Hematopoietic multipotent progenitor cell treated with erythropoietin and hydrocortisone succinate and interleukin-3 and kit ligand, for 4 days (in vitro differentiated cells): ENCODE measurements at regions not wholly inside any gene's neighbourhood (a gene's known extent, or its start where the extent isn't known, plus 50 kb on each side); places are given as distances from the start of the nearest gene placed in this dataset.
"Not testable (repeated sequence)": the region's sequence is repeated elsewhere in the genome, so short reads cannot be mapped to it uniquely, and the experiment has no call there.

Experiments
- DNase-seq: peaks from one replicate; pipeline ENCODE4 v3.0.0-alpha.2; 2015

DNA sequence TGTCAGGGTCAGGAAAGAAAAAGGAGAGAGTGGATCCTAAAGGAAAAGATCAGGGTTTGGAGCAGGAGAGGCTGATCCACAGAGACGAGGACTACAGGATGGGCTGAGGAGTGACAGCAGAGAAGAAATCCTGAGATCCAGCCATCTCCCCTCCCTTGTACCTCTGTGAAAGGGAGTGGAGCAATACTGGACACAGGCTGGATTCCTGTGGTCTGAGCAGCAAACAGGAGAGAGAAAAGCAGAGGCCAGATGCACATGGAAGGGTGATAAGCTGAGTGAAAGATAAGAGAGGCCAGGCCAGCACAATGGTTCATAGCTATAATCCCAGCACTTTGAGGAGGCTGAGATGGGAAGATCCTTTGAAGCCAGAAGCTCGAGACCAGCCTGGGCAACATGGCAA, 472.1 kb upstream of the TSHZ3 start:
- DNase-seq = no peak

DNA sequence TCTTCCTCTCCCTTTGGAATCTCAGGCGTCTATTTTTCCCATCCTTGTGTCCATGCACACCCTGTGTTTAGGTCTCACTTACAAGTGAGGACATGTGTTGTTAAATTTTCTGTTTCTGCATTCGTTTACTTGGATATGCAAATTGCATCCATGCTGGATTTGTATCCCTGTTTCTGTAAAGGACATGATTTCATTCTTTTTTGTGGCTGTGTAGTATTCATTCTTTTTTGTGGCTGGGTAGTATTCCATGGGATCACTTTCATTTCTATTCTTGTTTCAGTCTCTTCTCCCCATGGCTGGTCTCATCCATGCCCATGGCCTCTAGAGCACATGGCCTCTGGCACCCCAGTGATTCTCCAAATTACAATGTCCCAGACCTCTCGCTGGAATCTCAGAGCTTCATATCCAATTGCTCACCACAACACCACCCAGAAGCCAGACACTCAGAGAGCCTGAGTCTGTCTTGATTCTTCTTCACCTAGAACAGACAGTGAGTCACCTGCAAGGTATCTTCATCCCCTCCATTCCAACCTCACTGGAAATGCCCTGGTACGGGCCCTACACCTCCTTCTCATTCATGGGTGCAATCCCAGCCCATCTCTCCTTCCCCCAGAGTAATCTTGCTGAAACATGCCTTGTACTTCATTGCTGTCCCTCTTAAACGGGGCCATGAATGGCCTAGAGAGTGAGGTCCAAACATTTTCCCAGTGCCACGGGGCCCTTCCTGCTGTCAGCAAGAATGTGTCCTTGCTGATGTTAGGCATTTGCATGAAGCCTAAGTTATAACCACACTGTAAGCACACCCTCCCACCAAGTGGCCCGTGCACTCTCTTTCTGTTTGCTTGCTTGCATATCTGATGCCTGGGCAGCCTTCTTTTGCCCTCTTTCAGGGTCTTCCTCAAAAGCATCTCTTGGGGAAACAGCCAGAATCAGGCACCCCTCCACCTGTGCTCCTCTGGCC, 476.2 kb upstream of the TSHZ3 start:
- no peak for DNase-seq

DNA sequence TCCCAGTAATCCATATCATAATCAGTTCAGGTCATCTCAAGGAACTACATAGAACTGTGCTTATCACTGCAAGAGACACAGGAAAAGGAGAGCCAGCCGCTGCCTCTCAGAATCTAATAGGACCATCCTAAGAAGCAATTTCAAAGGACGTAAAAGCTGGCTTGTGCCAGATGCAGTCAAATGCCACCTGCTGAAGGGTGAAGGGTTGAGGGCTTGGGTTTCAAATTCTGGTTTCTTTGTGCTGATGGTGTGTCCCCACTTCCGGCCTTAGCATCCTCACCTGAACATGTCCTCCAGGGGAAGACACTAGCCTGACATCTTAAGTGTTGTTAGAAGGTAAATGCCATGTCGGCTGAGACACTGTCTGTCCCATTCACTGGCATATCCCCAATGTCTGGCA, 477.1 kb upstream of the TSHZ3 start:
- no peak for DNase-seq

DNA sequence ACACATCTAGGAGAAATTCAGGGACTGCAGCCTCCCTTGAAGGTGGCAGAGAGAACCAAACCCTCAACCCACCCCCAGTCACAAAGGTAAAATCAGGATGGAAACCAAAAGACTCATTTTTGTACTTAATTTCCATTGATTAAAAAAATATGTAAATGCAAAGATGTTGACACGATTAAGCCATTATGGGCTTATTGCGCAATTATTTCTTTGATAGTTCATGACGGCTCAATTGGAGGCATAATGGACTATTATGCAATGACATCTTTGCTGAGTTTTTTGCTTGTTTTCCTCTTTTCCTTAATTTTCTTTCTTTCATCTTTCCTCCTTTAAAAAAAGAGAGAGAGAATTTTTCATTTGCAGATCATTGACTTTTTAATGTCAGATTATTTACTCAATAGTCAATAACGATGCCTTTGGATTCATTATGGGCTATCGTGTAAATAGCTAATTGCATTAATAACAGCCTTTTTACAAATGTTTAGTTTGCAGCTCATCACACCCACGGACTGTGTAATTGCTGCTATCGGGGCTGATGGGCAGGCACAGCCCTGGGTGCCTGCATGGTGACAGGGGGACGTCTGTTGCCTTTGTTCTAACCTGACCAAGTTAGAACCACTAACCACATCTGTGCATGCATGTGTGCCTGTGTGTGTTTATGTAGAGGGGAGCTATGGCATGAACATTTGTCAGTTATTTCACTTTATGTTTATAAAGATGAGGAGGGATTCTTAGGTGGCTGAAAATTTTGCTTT, 482.4 kb upstream of the TSHZ3 start:
- no peak for DNase-seq

DNA sequence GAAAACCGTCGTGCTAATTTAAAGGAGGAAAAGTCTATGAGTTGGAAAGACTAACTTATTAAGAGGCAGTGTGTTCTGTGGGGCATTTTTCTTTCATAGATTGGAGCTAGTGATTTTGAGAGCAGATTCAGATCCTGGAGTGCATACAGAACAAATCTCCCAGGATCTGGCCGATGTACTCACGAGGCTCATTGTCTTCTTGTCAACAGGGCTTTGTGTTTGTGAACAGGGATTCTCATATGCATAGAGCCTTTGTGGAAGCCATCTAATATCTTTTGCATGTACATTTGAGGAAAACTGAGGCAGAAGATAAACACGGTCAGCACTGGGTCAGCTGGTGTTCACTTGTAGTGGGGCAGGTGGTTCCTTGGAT, 482.9 kb upstream of the TSHZ3 start:
- no peak for DNase-seq

DNA sequence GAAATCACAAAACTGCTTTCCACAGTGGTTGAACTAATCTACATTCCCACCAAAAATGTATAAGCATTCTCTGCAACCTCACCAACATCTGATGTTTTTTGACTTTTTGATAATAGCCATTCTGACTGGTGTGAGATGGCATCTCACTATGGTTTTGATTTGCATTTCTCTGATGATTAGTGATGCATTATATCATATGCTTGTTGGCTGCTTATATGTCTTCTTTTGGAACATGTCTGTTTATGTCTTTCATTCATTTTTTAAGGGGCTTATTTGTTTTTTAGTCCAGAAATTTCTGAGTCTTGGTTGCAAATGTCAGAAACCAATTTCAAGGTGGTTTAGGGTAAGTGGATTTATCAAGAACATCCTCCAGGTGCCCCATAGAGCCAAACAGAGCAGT, 484.8 kb upstream of the TSHZ3 start:
- no peak for DNase-seq

DNA sequence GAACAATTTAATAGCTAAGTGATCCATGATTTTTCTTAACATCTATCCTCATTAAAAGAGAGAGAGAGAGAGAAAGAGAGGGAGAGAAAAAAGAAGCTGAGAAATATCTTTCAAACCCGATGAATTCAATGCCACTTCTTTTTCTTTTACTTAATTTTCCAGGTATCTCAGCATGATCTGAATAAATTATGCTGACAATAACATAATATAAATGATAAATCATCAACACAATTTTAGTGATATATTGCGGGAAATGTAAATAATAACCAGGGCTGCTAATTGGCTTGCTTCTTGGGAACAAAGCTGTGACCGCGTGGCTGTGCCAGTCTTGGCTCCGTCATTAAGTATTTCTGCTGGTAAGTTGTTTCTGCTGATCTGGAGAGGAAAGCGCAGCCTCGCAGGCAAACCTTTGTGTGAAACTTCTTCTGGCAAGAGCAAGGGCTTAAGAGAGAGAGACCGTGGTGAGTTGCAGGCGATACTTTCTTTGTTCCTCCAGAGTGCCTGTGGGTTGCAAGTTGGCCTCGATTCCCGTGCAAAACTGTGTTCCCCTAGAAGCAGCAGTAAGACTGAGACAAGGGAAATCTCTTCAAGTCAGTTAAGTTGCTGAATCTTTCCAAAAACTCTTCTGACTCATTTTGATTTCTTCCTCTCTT, 489.1 kb upstream of the TSHZ3 start:
- DNase-seq = no peak

DNA sequence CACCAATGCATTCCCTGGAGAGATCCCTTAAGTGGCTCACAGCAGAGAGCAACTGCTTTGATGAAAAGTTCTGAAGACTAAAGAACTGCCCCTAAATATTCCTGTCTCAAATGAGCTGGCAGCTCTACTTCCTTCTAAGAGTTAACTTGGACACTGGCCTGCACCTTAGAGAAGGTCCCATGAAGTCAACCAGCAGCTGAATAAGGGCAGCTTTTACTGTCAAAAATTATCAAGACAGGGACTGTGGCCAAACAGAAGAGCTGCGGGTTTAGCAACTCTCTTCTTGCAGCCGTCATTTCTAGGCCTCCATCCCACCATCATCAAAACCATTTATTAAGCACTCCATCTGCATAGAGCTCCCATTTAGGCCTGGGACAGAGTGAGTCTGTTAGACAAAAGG, 491.1 kb upstream of the TSHZ3 start:
- no peak for DNase-seq

DNA sequence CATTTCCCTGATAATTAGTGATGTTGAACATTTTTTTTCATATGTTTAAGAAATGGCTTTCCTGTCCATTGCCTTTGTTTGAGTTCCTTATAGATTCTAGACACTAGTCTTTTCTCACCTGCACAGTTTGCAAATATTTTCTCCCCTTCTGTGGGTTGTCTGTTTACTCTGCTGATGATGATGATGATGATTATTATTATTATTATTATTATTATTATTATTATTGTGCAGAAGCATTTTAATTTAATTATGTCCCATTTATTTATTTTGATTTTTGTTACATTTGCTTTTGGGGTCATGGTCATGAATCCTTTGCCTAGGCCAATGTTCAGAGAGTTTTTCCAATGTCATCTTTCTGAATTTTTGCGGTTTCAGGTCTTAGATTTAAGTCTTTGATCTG, 492.5 kb upstream of the TSHZ3 start:
- DNase-seq = no peak

DNA sequence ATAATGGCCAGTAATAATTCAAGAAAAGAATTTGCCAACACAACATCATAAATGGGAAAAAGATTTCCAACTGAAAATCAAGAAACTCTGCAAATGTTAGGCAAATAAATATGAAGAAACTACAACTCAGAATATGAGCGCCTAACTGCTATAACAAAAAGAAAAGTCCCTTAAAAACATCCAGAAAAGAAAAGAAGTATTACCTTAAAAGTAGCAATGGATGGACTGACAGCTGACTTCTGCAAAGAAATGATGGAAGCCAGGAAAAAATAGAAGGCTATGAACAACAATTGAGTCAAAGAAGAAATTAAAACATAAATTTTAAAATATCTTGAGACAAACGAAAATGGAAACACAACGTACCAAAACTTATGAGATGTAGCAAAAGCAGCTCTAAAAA, 482.3 kb upstream of the ZNF507 start:
- peak; percentile 2 for DNase-seq

DNA sequence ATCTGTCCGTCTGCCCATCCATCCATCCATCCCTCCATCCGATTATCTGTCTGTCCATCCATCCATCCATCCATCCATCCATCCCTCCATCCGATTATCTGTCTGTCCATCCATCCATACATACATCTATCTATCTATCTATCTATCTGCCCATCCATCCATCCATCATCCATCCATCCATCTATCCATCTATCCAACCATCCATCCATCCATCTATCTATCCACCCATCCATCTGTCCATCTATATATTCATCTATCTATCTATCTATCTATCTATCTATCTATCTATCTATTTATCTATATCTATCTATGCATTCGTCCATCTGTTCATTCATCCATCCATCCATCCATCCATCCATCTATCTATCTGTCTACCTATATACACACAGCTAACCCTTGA, 471.1 kb upstream of the ZNF507 start:
- DNase-seq = no peak

DNA sequence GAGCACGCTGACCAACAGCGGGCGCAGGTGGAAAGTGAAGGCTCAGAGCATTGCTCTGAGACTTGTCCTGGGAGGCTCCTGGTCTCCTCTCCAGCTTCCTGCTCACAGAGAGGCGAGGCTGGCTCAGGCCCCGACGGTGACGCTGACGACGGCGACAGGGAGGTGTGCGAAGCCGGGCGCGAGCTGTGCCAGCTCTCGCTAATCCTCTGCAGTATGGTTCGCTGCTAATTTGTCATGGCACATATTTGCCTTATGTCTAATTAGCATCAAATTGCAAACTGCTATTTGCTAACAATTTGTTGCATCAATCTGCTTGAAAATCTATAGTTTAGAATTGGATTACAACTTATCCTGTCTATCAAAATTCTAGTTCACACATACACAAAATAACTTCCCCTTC, 469.8 kb upstream of the ZNF507 start:
- no peak for DNase-seq

DNA sequence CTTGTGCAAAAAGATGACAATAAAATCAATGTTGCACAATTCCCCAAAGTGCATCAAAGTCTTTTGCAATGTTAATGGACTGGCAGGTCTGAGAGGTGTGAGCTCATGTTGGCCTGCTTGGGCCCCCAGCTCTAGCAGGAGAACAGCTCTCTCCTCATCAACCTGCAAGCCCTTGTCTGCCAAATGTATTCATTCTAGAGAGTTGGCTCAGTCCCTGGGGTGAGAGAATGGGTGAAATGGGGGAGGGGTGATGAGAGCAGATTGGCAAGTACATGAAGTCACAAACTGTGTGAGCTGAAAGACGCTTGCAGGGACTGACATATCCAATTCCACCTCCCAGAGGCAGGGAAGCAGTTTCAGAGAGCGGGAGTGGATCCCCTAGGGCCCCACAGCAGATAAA, 465.1 kb upstream of the ZNF507 start:
- no peak for DNase-seq

DNA sequence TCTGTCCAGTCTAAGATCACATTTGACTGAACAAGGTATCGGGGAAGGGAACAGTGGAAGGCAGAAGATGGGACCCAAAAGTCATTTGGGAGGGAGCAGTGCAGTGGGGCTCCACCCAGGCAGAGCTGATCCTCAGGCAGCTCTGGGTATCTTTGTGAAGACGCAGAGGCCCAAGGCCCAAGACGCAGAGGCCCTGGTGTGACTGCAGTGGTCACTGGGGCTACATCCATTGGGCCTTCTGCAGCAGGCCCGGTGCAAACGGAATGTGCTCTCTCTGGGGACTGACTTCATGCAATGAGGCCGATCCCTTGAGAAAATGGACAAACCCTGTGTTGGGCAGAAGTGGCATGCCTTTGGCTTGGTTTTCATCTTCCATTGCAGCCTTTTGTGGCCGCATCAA, 463.4 kb upstream of the ZNF507 start:
- DNase-seq = no peak

DNA sequence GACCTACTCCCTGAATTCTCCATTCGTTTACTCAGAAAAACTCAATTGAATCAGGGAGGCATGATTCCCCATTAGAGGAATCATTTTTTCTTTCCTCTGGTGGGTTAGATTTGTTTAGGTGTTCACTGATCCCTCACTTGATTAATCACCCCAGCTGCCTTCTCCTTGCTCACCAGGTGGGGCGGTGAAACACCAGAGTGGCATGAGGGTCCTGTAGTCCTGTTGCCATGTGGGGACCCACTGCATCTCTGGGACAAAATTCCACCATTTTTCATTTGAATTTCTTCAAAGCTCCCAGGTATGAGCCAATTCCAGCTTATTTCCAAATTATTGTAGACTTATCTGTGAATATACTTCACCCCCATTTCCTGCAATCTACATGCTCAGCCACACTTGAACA, 462.7 kb upstream of the ZNF507 start:
- DNase-seq = no peak

DNA sequence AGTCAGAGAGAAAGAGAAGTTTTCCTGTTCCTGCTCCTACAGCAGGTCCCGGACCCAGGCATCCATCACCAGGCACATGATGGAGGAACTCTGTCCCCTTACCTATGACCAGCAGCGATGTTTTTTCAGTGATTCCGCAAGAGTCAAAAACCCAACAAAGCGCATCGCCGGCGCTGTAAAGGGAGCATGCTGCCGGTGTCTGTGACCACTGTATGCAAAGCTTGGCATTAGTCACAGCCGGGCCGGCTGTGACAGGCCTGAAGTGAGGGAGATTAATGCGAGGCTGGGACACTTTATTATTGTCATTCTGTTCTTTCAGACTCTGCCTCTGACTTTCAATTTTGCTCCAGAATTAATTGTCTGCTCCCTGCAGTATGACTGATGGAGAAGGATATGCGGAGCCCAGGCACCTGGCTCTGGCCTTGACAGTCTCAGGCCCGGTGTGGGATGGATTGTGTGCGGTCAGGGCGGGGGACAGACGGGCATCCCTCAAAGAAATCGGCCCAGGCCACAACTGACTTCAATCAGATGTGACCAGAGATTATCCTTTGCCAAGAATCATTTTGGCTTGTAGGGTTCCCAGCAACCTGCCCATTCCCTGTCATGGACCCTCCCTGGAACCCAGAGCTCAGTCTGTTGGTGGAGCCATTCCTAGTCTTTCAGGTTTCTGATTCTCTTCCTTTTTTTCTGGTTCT, 462.0 kb upstream of the ZNF507 start:
- DNase-seq = no peak

DNA sequence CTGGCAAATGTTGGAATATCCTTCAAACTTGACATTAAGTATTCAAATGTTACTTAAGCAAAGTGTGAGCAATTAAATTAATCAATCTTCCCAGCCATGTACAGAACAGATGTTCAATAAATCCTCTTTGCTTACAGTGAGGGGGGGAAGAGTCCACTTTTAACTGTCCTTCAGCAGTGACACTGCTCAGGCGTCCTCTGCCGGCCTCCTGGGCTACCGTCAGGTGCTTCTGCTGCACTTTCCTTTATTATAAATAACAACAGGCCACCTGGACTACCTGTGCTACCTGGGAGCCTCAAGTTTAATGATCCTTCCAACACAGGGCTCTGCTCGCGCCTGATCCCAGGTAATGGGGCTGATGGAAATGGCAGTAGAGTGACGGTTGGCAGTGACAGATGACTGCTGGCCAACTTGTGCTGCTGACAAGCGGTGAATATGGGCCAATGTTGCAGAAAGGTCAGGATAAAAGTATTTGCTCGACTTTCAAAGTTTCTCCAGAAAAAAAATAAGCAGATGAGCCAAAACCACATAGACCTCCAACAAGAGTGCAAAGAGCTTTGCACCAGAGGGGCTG, 460.0 kb upstream of the ZNF507 start:
- DNase-seq = no peak

DNA sequence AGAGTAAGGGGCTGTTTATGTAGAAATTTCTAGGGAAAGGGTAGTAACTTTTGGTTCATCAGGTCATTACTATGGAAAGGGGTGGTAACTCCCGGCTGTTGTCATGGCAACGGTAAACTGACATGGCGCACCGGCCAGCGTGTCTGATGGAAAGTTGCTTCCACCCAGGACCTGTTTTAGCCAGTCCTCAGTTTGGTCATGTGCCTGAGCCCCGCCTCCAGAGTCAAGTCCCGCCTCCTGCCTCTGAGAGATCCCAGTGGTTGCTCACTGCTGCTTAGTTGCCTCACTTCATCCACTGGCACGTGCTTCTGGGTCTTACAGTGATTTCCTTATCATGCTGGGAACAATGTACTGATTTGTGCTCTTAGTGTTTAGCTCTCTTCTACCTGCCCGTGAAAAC, 455.2 kb upstream of the ZNF507 start:
- no peak for DNase-seq

DNA sequence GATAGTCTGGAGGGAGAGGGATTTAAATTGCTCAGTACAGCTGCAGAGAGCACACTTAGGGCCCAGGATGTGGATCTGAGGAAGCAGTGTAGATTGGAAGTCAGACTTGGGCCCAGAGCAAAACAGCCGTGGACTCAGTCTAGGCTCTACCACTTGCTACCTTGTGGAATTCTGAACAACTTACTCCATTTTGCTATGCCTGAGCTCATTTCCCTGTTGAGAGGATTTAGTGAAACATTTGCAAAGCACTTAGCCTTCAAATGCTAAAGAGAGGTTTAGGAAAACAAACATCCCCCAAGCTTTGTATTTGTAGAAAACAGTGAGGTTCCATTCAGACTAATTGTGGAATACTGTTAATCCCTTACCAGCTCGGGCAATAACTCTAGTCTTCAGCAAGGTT, 453.4 kb upstream of the ZNF507 start:
- DNase-seq = no peak

DNA sequence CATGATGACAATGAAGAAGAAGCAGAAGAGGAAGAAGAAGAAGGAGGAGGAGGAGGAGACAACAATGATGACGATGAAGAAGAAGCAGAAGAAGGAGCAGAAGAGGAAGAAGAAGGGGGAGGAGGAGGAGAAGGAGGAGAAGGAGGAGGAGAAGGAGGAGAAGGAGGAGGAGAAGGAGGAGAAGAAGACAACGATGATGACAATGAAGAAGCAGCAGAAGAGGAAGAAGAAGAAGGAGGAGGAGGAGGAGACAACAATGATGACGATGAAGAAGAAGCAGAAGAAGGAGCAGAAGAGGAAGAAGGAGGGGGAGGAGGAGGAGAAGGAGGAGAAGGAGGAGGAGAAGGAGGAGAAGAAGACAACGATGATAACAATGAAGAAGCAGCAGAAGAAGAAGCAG, 451.9 kb upstream of the ZNF507 start:
- not testable (repeated sequence) for DNase-seq

DNA sequence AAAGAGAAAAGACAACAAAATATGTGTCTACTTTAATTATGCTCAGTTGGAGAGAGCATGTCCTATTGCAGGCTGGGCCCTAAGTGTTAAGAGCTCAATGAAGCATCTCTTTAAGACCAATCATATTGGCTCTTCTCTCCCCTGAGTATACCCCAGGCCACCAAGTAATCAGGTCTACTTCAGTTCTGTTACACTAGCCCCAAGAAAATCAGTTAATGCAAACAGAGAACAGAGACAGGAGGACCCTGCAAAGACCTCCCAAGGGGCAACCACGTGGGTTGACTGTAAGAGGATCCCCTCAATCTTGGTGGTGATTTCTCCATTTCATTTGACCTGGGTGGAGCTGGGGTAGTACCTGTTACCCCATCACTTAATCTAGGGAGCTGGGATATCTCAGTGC, 451.0 kb upstream of the ZNF507 start:
- DNase-seq = no peak

DNA sequence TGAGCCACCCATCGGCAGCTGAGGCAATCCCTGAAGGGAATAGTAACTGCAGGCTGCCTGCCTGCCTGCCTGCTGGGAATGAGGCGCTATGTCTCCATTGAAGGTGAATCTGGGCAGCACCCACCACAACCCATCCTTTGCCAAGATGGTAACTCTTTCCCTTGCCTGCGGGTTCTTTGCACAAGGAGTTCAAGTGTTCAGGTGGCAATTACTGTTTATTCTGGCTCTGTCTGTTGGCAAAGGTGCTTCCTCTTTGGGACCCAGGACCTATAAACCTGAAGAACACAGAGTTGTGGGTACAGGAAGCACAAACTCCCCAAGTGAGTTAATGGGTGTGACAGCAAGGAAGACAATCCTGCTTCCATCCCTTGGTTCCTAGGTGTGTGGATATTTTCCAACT, 448.1 kb upstream of the ZNF507 start:
- no peak for DNase-seq

DNA sequence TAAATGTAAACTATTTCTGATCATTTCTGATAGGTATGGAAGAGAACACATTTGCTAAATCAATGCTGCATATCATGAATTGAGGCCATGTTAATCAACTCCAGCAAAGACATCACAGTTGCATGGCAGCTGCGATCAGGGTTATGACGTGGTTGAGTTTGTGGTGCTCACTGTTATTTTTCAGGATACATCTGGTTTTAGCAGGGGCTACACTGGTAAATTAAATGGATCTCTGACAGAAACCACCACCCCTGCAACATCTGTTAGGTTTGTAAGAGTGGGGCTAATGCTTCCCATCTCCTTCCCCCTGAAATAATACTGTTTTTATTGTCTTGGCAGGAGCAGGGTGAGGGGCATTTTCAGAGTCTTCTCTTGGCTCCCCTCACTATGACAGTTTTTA, 444.4 kb upstream of the ZNF507 start:
- DNase-seq = peak; percentile 4
